HEK293 (cell line): ENCODE measurements at regions not wholly inside any gene's neighbourhood (a gene's known extent, or its start where the extent isn't known, plus 50 kb on each side); places are given as distances from the start of the nearest gene placed in this dataset.

Experiments
- SETDB1 ChIP-seq: IDR thresholded peaks from one replicate; pipeline ENCODE4 v1.6.1; 2017; ENCODE audit warnings: mild to moderate bottlenecking, low read length, moderate library complexity, mixed read lengths; ENCODE audit not compliant: insufficient read length
- ZFP3 ChIP-seq: fragments of 450-650 bp; formaldehyde crosslinking; IDR thresholded peaks from 2 replicates; pipeline ENCODE4 v1.5.1; 2016; ENCODE audit warnings: low read depth, missing biosample characterization, missing genetic modification characterization
- ZNF10 ChIP-seq: fragments of 450-650 bp; formaldehyde crosslinking; IDR thresholded peaks from 2 replicates; pipeline ENCODE4 v1.5.1; 2017; ENCODE audit warnings: missing biosample characterization, missing genetic modification characterization
- ZNF133 ChIP-seq: fragments of 450-650 bp; formaldehyde crosslinking; IDR thresholded peaks from 2 replicates; pipeline ENCODE4 v1.5.1; 2016; ENCODE audit warnings: missing biosample characterization, missing genetic modification characterization
- ZNF202 ChIP-seq: fragments of 450-650 bp; formaldehyde crosslinking; IDR thresholded peaks from 2 replicates; pipeline ENCODE4 v1.5.1; 2016; ENCODE audit warnings: missing biosample characterization, missing genetic modification characterization, borderline replicate concordance
- ZNF777 ChIP-seq: fragments of 450-650 bp; formaldehyde crosslinking; IDR thresholded peaks from 2 replicates; pipeline ENCODE4 v1.5.1; 2017; ENCODE audit warnings: missing biosample characterization, missing genetic modification characterization, borderline replicate concordance
- ZSCAN23 ChIP-seq: fragments of 450-650 bp; formaldehyde crosslinking; IDR thresholded peaks from 2 replicates; pipeline ENCODE4 v1.5.1; 2016; ENCODE audit warnings: missing biosample characterization, missing genetic modification characterization
- TF ChIP-seq, protein P1 (sequence below): fragments of 450-650 bp; formaldehyde crosslinking; IDR thresholded peaks from 2 replicates; pipeline ENCODE4 v1.5.1; 2017; ENCODE audit warnings: missing biosample characterization, missing genetic modification characterization
- TF ChIP-seq, protein P2 (sequence below): fragments of 450-650 bp; formaldehyde crosslinking; IDR thresholded peaks from 2 replicates; pipeline ENCODE4 v1.5.1; 2016; ENCODE audit warnings: missing biosample characterization, missing genetic modification characterization

- TF ChIP-seq ZNF777 (tag by site-specific recombination): no peak
- no peak for TF ChIP-seq ZNF10 (tag by site-specific recombination)
- no peak for TF ChIP-seq ZNF202 (tag by site-specific recombination)
- TF ChIP-seq, protein P1, sequence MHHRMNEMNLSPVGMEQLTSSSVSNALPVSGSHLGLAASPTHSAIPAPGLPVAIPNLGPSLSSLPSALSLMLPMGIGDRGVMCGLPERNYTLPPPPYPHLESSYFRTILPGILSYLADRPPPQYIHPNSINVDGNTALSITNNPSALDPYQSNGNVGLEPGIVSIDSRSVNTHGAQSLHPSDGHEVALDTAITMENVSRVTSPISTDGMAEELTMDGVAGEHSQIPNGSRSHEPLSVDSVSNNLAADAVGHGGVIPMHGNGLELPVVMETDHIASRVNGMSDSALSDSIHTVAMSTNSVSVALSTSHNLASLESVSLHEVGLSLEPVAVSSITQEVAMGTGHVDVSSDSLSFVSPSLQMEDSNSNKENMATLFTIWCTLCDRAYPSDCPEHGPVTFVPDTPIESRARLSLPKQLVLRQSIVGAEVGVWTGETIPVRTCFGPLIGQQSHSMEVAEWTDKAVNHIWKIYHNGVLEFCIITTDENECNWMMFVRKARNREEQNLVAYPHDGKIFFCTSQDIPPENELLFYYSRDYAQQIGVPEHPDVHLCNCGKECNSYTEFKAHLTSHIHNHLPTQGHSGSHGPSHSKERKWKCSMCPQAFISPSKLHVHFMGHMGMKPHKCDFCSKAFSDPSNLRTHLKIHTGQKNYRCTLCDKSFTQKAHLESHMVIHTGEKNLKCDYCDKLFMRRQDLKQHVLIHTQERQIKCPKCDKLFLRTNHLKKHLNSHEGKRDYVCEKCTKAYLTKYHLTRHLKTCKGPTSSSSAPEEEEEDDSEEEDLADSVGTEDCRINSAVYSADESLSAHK (tag by site-specific recombination): no peak
- TF ChIP-seq SETDB1: no peak
- TF ChIP-seq, protein P2, sequence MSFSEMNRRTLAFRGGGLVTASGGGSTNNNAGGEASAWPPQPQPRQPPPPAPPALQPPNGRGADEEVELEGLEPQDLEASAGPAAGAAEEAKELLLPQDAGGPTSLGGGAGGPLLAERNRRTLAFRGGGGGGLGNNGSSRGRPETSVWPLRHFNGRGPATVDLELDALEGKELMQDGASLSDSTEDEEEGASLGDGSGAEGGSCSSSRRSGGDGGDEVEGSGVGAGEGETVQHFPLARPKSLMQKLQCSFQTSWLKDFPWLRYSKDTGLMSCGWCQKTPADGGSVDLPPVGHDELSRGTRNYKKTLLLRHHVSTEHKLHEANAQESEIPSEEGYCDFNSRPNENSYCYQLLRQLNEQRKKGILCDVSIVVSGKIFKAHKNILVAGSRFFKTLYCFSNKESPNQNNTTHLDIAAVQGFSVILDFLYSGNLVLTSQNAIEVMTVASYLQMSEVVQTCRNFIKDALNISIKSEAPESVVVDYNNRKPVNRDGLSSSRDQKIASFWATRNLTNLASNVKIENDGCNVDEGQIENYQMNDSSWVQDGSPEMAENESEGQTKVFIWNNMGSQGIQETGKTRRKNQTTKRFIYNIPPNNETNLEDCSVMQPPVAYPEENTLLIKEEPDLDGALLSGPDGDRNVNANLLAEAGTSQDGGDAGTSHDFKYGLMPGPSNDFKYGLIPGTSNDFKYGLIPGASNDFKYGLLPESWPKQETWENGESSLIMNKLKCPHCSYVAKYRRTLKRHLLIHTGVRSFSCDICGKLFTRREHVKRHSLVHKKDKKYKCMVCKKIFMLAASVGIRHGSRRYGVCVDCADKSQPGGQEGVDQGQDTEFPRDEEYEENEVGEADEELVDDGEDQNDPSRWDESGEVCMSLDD: no peak
- TF ChIP-seq ZSCAN23 (tag by site-specific recombination): no peak
- no peak for TF ChIP-seq ZNF133 (tag by site-specific recombination)
- no peak for TF ChIP-seq ZFP3 (tag by site-specific recombination)
These were observed 55.0 kb upstream of the ARHGEF3 start for GRCh38 chr3:56856752-56857151.
